ENCODE measurements at regions not wholly inside any gene's neighbourhood (a gene's known extent, or its start where the extent isn't known, plus 50 kb on each side); places are given as distances from the start of the nearest gene placed in this dataset.

GRCh38 chr5:19208397-19208796 lies 779.6 kb downstream of the CDH18 start:
- TF ChIP-seq POLR2A (IDR thresholded peaks at IDR 0.05; ENCODE audit: low read depth, low read length) (no peak), TAF1 (IDR thresholded peaks at IDR 0.05; ENCODE audit: borderline replicate concordance, low read depth, low read length) (no peak)

Measured in GM12892 (cell line).